ENCODE measurements at regions not wholly inside any gene's neighbourhood (a gene's known extent, or its start where the extent isn't known, plus 50 kb on each side); places are given as distances from the start of the nearest gene placed in this dataset.

DNA sequence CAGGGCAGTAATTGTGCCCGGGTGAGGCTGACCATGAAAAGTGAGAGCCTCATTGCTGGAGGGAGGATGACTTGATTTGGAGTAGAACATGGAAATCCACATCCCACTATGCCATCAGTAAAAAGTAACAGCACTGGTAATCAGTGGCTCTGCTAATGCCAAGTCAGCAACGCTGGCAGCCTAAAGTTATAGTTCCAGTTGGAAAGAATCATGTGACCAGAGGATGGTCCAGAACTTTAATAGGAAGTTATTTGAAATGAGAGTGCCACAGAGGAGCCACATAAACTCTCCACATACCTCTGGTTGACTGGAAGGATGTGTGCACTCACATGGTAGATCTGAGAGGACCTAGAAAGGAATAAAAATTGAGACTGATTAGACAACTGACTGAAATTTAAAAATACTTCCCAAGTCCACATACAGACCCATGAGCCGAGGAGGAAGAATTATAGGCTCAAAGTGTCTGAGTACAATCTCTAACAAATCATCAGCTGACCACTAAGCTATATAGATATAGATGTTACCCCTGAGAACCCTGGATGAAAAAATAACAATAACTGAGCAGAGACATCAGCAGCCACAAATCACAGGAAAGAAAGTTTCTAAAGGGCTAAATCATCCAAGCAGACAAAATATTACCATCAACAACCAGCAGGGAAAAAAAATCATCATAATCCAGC is 346.8 kb downstream of the STK39 start:
- DNase-seq, result no peak
- no peak for ATAC-seq
- Histone ChIP-seq H3K36me3 (no peaks in the 10 kb centered on the region), H3K4me1 (no peaks in the 10 kb centered on the region), H3K27ac (no peak overlapping the region), H3K27me3 (no peaks in the 10 kb centered on the region), H3K4me3 (no peak overlapping the region), H3K9me3 (no peaks in the 10 kb centered on the region)
- intact Hi-C loops (cut with DNase I), result no loop called here
- no peak for TF ChIP-seq CTCF (IDR thresholded peaks at IDR 0.05)

DNA sequence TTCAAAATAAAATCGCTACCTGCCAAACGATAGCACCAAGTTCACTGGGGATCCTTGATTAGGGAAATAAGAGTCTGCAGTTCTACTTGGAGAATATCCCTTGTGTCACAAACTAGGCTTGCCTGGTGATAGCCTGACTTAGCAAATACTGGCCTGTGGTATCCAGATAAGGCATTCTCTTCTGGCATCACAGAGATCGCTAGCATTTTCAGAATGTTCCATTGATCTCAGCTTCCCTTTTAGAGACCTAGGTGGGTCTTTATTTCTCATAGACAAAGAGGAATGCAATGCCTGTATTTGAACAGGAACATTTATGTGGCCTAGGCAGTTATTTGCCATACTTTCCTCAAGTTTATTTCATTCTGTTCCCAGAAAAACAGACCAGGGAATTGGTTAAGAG is 349.1 kb downstream of the STK39 start:
- Histone ChIP-seq H3K36me3 (no peaks in the 10 kb centered on the region), H3K4me1 (no peaks in the 10 kb centered on the region), H3K27me3 (no peaks in the 10 kb centered on the region), H3K4me3 (no peak overlapping the region), H3K9me3 (no peaks in the 10 kb centered on the region), H3K27ac (no peak overlapping the region)
- DNase-seq (no peak), ATAC-seq (no peak)
- intact Hi-C loops (cut with DNase I), result no loop called here
- no peak for TF ChIP-seq CTCF (IDR thresholded peaks at IDR 0.05)

DNA sequence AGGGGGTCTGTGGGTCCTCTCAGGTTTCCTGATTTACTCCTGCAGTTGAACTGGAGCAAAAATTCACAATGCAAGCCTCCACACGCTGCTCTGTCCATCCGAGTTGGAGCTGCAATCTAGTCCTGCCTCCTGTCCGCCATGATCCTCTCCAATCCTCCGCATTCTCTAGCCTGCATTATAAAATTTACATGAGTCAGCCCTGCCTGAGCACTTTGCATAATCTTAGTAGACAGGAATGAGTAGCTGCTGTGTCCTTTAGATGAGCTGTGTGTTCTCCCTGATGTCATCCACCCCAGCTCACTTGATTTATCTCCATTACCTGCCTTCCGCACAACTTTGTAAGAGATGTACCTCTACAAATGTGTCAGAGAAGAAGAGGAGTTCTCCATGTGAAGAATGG is 355.6 kb downstream of the STK39 start:
- TF ChIP-seq CTCF (IDR thresholded peaks at IDR 0.05), result no peak
- Histone ChIP-seq H3K4me3 (no peak overlapping the region), H3K27ac (no peak overlapping the region), H3K4me1 (no peaks in the 10 kb centered on the region), H3K36me3 (no peaks in the 10 kb centered on the region), H3K9me3 (no peaks in the 10 kb centered on the region), H3K27me3 (no peaks in the 10 kb centered on the region)
- DNase-seq (no peak), ATAC-seq (no peak)
- intact Hi-C loops (cut with DNase I), result no loop called here

DNA sequence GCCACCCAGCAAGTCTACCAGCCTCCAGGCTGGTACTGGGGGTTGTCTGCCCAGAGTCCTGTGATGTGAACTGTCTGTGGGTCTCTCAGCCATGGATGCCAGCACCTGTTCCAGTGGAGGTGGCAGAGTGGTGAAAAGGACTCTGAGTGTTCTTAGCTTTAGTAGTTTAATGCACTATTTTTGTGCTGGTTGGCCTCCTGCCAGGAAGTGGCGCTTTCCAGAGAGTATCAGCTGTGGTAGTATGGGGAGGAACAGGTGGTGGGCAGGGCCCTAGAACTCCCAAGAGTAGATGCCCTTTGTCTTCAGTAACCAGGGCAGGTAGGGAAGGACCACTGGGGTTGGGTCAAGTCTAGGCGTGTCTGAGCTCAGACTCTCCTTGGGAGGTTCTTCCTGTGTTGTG is 356.7 kb downstream of the STK39 start:
- intact Hi-C loops (cut with DNase I), result no loop called here
- H3K27me3 ChIP-seq, result no peaks in the 10 kb centered on the region
- TF ChIP-seq CTCF (IDR thresholded peaks at IDR 0.05), result no peak
- H3K27ac ChIP-seq, result no peak overlapping the region
- no peaks in the 10 kb centered on the region for H3K36me3 ChIP-seq
- H3K4me3 ChIP-seq, result no peak overlapping the region
- no peak for DNase-seq
- H3K4me1 ChIP-seq, result no peaks in the 10 kb centered on the region
- no peak for ATAC-seq
- no peaks in the 10 kb centered on the region for H3K9me3 ChIP-seq

DNA sequence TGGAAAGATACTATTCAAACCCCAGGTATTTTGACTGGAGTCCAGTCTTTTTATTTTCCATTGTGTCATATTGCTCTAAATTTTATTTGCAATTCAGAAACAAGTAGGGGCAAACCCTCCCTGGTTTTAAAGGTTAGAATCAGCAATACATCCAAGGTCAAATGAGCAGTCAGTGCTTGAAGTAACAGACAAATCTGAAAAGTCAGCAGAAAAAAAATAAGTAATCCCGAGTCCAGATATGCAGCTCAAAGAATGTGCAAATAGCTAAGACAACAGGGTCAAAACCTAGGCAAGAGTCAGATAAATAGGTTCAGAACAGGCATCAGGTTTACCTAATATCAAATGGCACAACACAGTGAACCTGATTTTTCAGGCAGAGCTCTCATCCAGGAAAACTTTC is 367.0 kb downstream of the STK39 start:
- ATAC-seq, result no peak
- no peak overlapping the region for H3K4me3 ChIP-seq
- intact Hi-C loops (cut with DNase I), result no loop called here
- no peaks in the 10 kb centered on the region for H3K9me3 ChIP-seq
- H3K36me3 ChIP-seq, result no peaks in the 10 kb centered on the region
- no peak for DNase-seq
- H3K27me3 ChIP-seq, result no peaks in the 10 kb centered on the region
- H3K27ac ChIP-seq, result no peak overlapping the region
- no peaks in the 10 kb centered on the region for H3K4me1 ChIP-seq
- TF ChIP-seq CTCF (IDR thresholded peaks at IDR 0.05), result no peak
